Gastrocnemius medialis (tissue), 4 donors: ENCODE measurements at regions not wholly inside any gene's neighbourhood (a gene's known extent, or its start where the extent isn't known, plus 50 kb on each side); places are given as distances from the start of the nearest gene placed in this dataset.

Experiments
- POLR2A ChIP-seq, 2 donors: fragments of 450-650 bp; IDR thresholded peaks; one replicate each; pipeline ENCODE4 v1.6.1; 2017; ENCODE audit warnings: antibody characterized with exemption in 2 of 2, mild to moderate bottlenecking in 2 of 2, moderate library complexity in 2 of 2
- TF ChIP-seq, protein P1 (sequence below), 5 experiments: fragments of 450-650 bp in 3 of 5; fragments of 200-600 bp in 2 of 5; sonication (generic) in 2 of 5; IDR thresholded peaks in 4 of 5; conservative IDR thresholded peaks in 1 of 5; 1 replicate in 4 of 5; 2 replicates in 1 of 5; pipeline ENCODE4 v1.5.1; 2016 to 2019; ENCODE audit warnings: antibody characterized with exemption in 5 of 5, mild to moderate bottlenecking in 3 of 5, moderate library complexity in 3 of 5

DNA sequence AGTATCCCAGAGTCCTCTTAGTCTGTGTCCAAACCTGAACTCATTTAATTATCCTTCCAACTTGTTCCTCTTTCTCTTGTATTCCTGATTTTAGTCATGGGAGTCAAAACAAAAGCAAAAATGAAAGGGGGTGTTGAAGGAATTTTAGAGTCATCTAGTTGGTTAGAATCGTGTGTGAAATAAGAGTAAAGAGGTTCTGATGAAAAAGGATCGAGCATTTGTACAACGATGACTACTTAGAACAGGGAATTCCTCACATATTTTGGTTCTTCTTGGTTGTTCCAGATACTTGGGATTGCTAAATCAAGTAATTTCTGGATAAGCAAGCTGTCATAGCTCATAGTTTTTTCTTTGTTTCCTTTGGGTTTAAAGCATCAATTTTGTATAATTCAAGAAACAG is 194.4 kb downstream of the BCOR start:
- TF ChIP-seq, protein P1, sequence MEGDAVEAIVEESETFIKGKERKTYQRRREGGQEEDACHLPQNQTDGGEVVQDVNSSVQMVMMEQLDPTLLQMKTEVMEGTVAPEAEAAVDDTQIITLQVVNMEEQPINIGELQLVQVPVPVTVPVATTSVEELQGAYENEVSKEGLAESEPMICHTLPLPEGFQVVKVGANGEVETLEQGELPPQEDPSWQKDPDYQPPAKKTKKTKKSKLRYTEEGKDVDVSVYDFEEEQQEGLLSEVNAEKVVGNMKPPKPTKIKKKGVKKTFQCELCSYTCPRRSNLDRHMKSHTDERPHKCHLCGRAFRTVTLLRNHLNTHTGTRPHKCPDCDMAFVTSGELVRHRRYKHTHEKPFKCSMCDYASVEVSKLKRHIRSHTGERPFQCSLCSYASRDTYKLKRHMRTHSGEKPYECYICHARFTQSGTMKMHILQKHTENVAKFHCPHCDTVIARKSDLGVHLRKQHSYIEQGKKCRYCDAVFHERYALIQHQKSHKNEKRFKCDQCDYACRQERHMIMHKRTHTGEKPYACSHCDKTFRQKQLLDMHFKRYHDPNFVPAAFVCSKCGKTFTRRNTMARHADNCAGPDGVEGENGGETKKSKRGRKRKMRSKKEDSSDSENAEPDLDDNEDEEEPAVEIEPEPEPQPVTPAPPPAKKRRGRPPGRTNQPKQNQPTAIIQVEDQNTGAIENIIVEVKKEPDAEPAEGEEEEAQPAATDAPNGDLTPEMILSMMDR (IDR thresholded peaks at IDR 0.05 in 4 of 5, conservative IDR thresholded peaks at IDR 0.05 in 1 of 5), result no peak
- TF ChIP-seq POLR2A (IDR thresholded peaks at IDR 0.05), result no peak
